SK-N-SH (cell line): ENCODE measurements at regions not wholly inside any gene's neighbourhood (a gene's known extent, or its start where the extent isn't known, plus 50 kb on each side); places are given as distances from the start of the nearest gene placed in this dataset.

Experiments
- CTCF ChIA-PET: fragments of 300-600, 350-600 bp; formaldehyde crosslinking; extraction: SDS; loops from one replicate; lab custom pipeline; 2021; lab: Yijun Ruan, JAX
- POLR2A ChIA-PET: fragments of 350-600 bp; sonication (Branson Sonifier 250); formaldehyde crosslinking; extraction: SDS; loops from one replicate; lab custom pipeline; 2020; ENCODE audit warnings: antibody characterized with exemption, inconsistent platforms; lab: Yijun Ruan, JAX
- DNase-seq: peaks from one replicate; pipeline ENCODE4 v3.0.0; 2012
- H2AFZ ChIP-seq: fragments of 200-600 bp; sonication (generic); 2 replicates; pipeline ENCODE4 v1.8.1; 2016; ENCODE audit warnings: antibody characterized with exemption, mild to moderate bottlenecking, low read depth
- H3F3A ChIP-seq: fragments of 200-600 bp; sonication (generic); replicated peaks from 2 replicates; pipeline ENCODE3; 2016; ENCODE audit warnings: antibody characterized with exemption, mild to moderate bottlenecking; ENCODE audit not compliant: insufficient read depth
- H3K27ac ChIP-seq, 2 experiments: fragments of 200-500 bp in 1 of 2; fragments of 200-600 bp in 1 of 2; sonication (Bioruptor generic) in 1 of 2; sonication (generic), shearing (Covaris generic) in 1 of 2; 2 replicates each; pipeline versions ENCODE4 v1.5.1 to v1.6.1; 2014 to 2016; ENCODE audit warnings: low read depth in 2 of 2, inconsistent platforms in 1 of 2, low read length in 1 of 2, mild to moderate bottlenecking in 1 of 2, mixed read lengths in 1 of 2
- H3K27me3 ChIP-seq: fragments of 200-600 bp; sonication (generic), shearing (Covaris generic); 2 replicates; pipeline ENCODE4 v1.6.1; 2016; ENCODE audit warnings: mixed run types; ENCODE audit not compliant: insufficient read depth
- H3K36me3 ChIP-seq, 2 experiments: fragments of 200-500 bp in 1 of 2; fragments of 200-600 bp in 1 of 2; sonication (Bioruptor generic) in 1 of 2; sonication (generic) in 1 of 2; replicated peaks in 1 of 2; 2 replicates each; pipeline versions ENCODE3 to v1.5.1; 2014 to 2016; ENCODE audit warnings: low read length in 1 of 2, mild to moderate bottlenecking in 1 of 2; ENCODE audit not compliant: insufficient read depth in 2 of 2, control insufficient read depth in 1 of 2
- H3K4me1 ChIP-seq, 2 experiments: fragments of 200-500 bp in 1 of 2; fragments of 200-600 bp in 1 of 2; sonication (Bioruptor generic) in 1 of 2; sonication (generic), shearing (Covaris generic) in 1 of 2; 2 replicates each; pipeline versions ENCODE4 v1.5.1 to v1.6.1; 2014 to 2016; ENCODE audit warnings: low read depth in 1 of 2, low read length in 1 of 2, mixed run types in 1 of 2; ENCODE audit not compliant: insufficient read depth in 2 of 2, control insufficient read depth in 1 of 2
- H3K4me2 ChIP-seq: fragments of 200-600 bp; sonication (generic), shearing (Covaris generic); 2 replicates; pipeline ENCODE4 v1.6.1; 2017; ENCODE audit warnings: mixed run types
- H3K4me3 ChIP-seq, 2 experiments: fragments of 200-500 bp in 1 of 2; fragments of 200-600 bp in 1 of 2; sonication (Bioruptor generic) in 1 of 2; sonication (generic), shearing (Covaris generic) in 1 of 2; 2 replicates each; pipeline versions ENCODE4 v1.5.1 to v1.8.1; 2014 to 2016; ENCODE audit warnings: low read depth in 2 of 2, inconsistent platforms in 1 of 2, low read length in 1 of 2, mild to moderate bottlenecking in 1 of 2, mixed read lengths in 1 of 2, moderate library complexity in 1 of 2
- H3K79me2 ChIP-seq: fragments of 200-600 bp; sonication (generic); 2 replicates; pipeline ENCODE4 v1.8.1; 2017; ENCODE audit warnings: mild to moderate bottlenecking; ENCODE audit not compliant: insufficient read depth
- H3K9ac ChIP-seq: fragments of 200-600 bp; sonication (generic); 2 replicates; pipeline ENCODE4 v1.6.1; 2017; ENCODE audit warnings: mixed run types
- H3K9me2 ChIP-seq: fragments of 200-600 bp; sonication (generic); 2 replicates; pipeline ENCODE4 v1.6.1; 2017; ENCODE audit warnings: mixed run types
- H3K9me3 ChIP-seq: fragments of 200-600 bp; sonication (generic); 2 replicates; pipeline ENCODE4 v1.6.1; 2017; ENCODE audit warnings: mixed run types, mild to moderate bottlenecking, moderate library complexity
- H4K20me1 ChIP-seq: fragments of 200-600 bp; sonication (generic); 2 replicates; pipeline ENCODE4 v1.6.1; 2017; ENCODE audit warnings: mild to moderate bottlenecking, mixed run types; ENCODE audit not compliant: insufficient read depth
- CHD2 ChIP-seq: fragments of 150-350 bp; IDR thresholded peaks from 2 replicates; pipeline ENCODE4 v1.6.1; 2018; ENCODE audit warnings: low read length; ENCODE audit not compliant: partially characterized antibody
- ELF1 ChIP-seq: IDR thresholded peaks from 2 replicates; pipeline ENCODE4 v1.4.0; 2012
- FOSL2 ChIP-seq: IDR thresholded peaks from 2 replicates; pipeline ENCODE4 v1.4.0; 2012; ENCODE audit warnings: low read depth, mild to moderate bottlenecking, moderate library complexity, borderline replicate concordance
- FOXM1 ChIP-seq: IDR thresholded peaks from 2 replicates; pipeline ENCODE4 v1.4.0; 2012; ENCODE audit warnings: low read depth, mild to moderate bottlenecking
- GATA2 ChIP-seq: sonication (generic); formaldehyde crosslinking; IDR thresholded peaks from 2 replicates; pipeline ENCODE4 v1.5.0; 2020; ENCODE audit warnings: mild to moderate bottlenecking, missing genetic modification reagents
- MAX ChIP-seq: IDR thresholded peaks from 2 replicates; pipeline ENCODE4 v1.4.0; 2012; ENCODE audit warnings: low read depth
- NFIC ChIP-seq: IDR thresholded peaks from 2 replicates; pipeline ENCODE4 v1.4.0; 2012; ENCODE audit warnings: borderline replicate concordance
- PBX3 ChIP-seq: IDR thresholded peaks from 2 replicates; pipeline ENCODE4; 2012
- POLR2AphosphoS5 ChIP-seq: IDR thresholded peaks from 2 replicates; pipeline ENCODE4 v1.6.1; 2012; ENCODE audit warnings: low read depth, low read length
- RFX5 ChIP-seq: IDR thresholded peaks from 2 replicates; pipeline ENCODE4 v1.6.1; 2012; ENCODE audit warnings: mild to moderate bottlenecking, improper control_type of control experiment, low read length
- SMC3 ChIP-seq: IDR thresholded peaks from 2 replicates; pipeline ENCODE4 v1.6.1; 2012; ENCODE audit warnings: low read depth, low read length, improper control_type of control experiment
- TAF1 ChIP-seq: IDR thresholded peaks from 2 replicates; pipeline ENCODE4 v1.6.1; 2012; ENCODE audit warnings: low read depth, mild to moderate bottlenecking, low read length, moderate library complexity, borderline replicate concordance
- TCF12 ChIP-seq: IDR thresholded peaks from 2 replicates; pipeline ENCODE4 v1.4.0; 2012
- USF2 ChIP-seq: fragments of 150-350 bp; IDR thresholded peaks from 2 replicates; pipeline ENCODE4 v1.6.1; 2017; ENCODE audit warnings: antibody characterized with exemption, low read length, low read depth, borderline replicate concordance
- YY1 ChIP-seq: IDR thresholded peaks from 2 replicates; pipeline ENCODE4 v1.4.0; 2012; ENCODE audit warnings: low read depth, mild to moderate bottlenecking
- WGBS: methylation state at CpG from one replicate; pipeline ENCODE4 v1.1.6; 2017; ENCODE audit warnings: low lambda C conversion rate; 5-methylcytosine and 5-hydroxymethylcytosine counted together
- TF ChIP-seq, protein P1 (sequence below): IDR thresholded peaks from 2 replicates; pipeline ENCODE4 v1.6.1; 2012; ENCODE audit warnings: mild to moderate bottlenecking, low read depth, low read length, moderate library complexity
- TF ChIP-seq, protein P2 (sequence below): fragments of 200-600 bp; sonication (generic); IDR thresholded peaks from 2 replicates; pipeline ENCODE4 v1.6.1; 2017; ENCODE audit warnings: antibody characterized with exemption, mild to moderate bottlenecking, moderate library complexity
- TF ChIP-seq, protein P3 (sequence below): fragments of 150-350 bp; IDR thresholded peaks from 2 replicates; pipeline ENCODE4 v1.6.1; 2016; ENCODE audit warnings: mild to moderate bottlenecking, low read depth, low read length

- TF ChIP-seq, protein P1, sequence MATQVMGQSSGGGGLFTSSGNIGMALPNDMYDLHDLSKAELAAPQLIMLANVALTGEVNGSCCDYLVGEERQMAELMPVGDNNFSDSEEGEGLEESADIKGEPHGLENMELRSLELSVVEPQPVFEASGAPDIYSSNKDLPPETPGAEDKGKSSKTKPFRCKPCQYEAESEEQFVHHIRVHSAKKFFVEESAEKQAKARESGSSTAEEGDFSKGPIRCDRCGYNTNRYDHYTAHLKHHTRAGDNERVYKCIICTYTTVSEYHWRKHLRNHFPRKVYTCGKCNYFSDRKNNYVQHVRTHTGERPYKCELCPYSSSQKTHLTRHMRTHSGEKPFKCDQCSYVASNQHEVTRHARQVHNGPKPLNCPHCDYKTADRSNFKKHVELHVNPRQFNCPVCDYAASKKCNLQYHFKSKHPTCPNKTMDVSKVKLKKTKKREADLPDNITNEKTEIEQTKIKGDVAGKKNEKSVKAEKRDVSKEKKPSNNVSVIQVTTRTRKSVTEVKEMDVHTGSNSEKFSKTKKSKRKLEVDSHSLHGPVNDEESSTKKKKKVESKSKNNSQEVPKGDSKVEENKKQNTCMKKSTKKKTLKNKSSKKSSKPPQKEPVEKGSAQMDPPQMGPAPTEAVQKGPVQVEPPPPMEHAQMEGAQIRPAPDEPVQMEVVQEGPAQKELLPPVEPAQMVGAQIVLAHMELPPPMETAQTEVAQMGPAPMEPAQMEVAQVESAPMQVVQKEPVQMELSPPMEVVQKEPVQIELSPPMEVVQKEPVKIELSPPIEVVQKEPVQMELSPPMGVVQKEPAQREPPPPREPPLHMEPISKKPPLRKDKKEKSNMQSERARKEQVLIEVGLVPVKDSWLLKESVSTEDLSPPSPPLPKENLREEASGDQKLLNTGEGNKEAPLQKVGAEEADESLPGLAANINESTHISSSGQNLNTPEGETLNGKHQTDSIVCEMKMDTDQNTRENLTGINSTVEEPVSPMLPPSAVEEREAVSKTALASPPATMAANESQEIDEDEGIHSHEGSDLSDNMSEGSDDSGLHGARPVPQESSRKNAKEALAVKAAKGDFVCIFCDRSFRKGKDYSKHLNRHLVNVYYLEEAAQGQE: no peak
- TF ChIP-seq, protein P2, sequence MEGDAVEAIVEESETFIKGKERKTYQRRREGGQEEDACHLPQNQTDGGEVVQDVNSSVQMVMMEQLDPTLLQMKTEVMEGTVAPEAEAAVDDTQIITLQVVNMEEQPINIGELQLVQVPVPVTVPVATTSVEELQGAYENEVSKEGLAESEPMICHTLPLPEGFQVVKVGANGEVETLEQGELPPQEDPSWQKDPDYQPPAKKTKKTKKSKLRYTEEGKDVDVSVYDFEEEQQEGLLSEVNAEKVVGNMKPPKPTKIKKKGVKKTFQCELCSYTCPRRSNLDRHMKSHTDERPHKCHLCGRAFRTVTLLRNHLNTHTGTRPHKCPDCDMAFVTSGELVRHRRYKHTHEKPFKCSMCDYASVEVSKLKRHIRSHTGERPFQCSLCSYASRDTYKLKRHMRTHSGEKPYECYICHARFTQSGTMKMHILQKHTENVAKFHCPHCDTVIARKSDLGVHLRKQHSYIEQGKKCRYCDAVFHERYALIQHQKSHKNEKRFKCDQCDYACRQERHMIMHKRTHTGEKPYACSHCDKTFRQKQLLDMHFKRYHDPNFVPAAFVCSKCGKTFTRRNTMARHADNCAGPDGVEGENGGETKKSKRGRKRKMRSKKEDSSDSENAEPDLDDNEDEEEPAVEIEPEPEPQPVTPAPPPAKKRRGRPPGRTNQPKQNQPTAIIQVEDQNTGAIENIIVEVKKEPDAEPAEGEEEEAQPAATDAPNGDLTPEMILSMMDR: no peak
- TF ChIP-seq TCF12 (no peak), MAX (no peak), YY1 (no peak), CHD2 (no peak)
These were observed 447.9 kb downstream of the TDRD15 start (continued) for GRCh38 chr2:21571686-21572085.

GRCh38 chr2:21580391-21580790, 456.6 kb downstream of the TDRD15 start:
- Histone ChIP-seq H3F3A (no peaks in the 10 kb centered on the region), H4K20me1 (no peaks in the 10 kb centered on the region), H3K9me3 (no peaks in the 10 kb centered on the region), H3K4me2 (no peak overlapping the region), H3K36me3 (no peaks in the 10 kb centered on the region), H3K27ac (no peak overlapping the region), H3K79me2 (no peaks in the 10 kb centered on the region), H3K4me3 (no peak overlapping the region; a peak in 1 of 4 replicates), H3K27me3 (no peaks in the 10 kb centered on the region), H3K9me2 (no peaks in the 10 kb centered on the region), H3K4me1 (no peaks in the 10 kb centered on the region), H3K9ac (no peak overlapping the region), H2AFZ (no peak overlapping the region)
- WGBS: 50% methylated on average over 1 of the region's 1 CpG
- ChIA-PET CTCF (interaction anchor here (1.0 to 1.2 kb wide), 2 partner anchors 12 to 19 kb away, joined by 3 to 4 read pairs; no protein-coding TSS in a partner anchor), POLR2A (no interaction called here)
- DNase-seq: no peak
- TF ChIP-seq NFIC: no peak
- TF ChIP-seq USF2: no peak
- TF ChIP-seq TCF12: no peak
- TF ChIP-seq, protein P1: no peak
- TF ChIP-seq GATA2: no peak
- TF ChIP-seq POLR2AphosphoS5: no peak
- no peak for TF ChIP-seq ELF1
- TF ChIP-seq TAF1: no peak
- TF ChIP-seq SMC3: no peak
- TF ChIP-seq, protein P3, sequence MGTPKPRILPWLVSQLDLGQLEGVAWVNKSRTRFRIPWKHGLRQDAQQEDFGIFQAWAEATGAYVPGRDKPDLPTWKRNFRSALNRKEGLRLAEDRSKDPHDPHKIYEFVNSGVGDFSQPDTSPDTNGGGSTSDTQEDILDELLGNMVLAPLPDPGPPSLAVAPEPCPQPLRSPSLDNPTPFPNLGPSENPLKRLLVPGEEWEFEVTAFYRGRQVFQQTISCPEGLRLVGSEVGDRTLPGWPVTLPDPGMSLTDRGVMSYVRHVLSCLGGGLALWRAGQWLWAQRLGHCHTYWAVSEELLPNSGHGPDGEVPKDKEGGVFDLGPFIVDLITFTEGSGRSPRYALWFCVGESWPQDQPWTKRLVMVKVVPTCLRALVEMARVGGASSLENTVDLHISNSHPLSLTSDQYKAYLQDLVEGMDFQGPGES: no peak
- no peak for TF ChIP-seq FOSL2
- no peak for TF ChIP-seq FOXM1
- no peak for TF ChIP-seq RFX5
- TF ChIP-seq PBX3: no peak
